ENCODE measurements at regions not wholly inside any gene's neighbourhood (a gene's known extent, or its start where the extent isn't known, plus 50 kb on each side); places are given as distances from the start of the nearest gene placed in this dataset.

DNA sequence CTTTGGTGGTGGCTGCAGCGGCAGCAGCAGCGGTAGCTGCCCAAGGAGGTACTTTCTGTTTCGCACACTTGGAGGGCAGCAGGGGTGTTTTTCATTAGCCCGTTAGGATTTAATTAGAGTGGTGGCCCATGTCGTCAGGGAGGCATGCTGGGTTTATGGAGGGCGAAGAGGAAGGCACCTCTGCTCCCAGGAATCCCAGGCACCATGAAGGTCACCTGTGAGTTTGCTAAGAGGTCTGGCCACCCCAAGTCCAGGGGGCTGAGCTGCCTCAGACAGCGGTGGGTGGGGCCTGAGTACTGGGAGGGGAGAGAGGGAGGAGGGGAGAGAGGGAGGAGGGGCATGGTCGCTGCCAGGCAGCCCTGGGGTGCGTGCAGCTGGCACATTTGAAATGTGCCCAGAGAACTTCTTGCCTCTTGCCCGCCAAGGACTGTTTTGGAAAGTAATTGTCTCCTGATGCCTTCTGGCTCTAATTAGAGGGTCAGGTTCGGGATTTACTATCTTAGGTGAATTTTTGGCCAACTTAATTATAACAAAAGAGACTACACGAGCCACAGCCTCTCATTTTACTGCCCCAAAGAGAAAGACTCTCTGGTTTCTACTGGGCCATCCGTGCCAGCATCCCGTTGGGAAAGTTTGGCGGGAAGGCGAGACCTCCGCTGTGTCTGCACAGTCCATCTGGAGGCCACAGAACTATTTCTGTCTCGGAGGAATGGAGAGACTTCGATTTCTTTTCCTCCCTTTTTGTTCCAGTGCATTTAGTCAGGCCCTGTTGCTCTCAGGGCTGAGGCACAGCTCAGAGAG lies 62.0 kb downstream of the GLI2 start:
- Mint-ChIP-seq H3K4me3 (no peak overlapping the region), H3K27ac (peak overlapping the region; percentile 17), H3K9me3 (no peaks in the 10 kb centered on the region), H3K36me3 (ENCODE audit: low read depth) (peaks cover 9% of the 10 kb centered on the region), H3K27me3 (ENCODE audit: insufficient read depth) (peaks cover 1% of the 10 kb centered on the region), H3K4me1 (peaks cover 34% of the 10 kb centered on the region)
- peak; percentile 76 for DNase-seq
- Histone ChIP-seq H3K27ac (ENCODE audit: low read depth, low read length) (peak overlapping the region; percentile 41), H3K4me3 (ENCODE audit: low read length) (no peak overlapping the region), H3K4me1 (ENCODE audit: control insufficient read depth, insufficient read depth, low read length) (no peaks in the 10 kb centered on the region), H3K36me3 (ENCODE audit: control insufficient read depth, insufficient read depth, low read length) (no peaks in the 10 kb centered on the region), H3K9ac (ENCODE audit: extremely low read depth, low read length, poor library complexity, severe bottlenecking) (no peak overlapping the region), H3K9me3 (ENCODE audit: control insufficient read depth, low read length) (no peaks in the 10 kb centered on the region), H3K27me3 (ENCODE audit: control insufficient read depth, insufficient read depth, low read length, poor library complexity, severe bottlenecking) (no peaks in the 10 kb centered on the region)
- WGBS, 2 experiments (ENCODE audit: insufficient coverage in 1 of 2, insufficient read length in 1 of 2), result 88 to 93% methylated on average over 11 to 19 of the region's 19 CpGs
- TF ChIP-seq, protein P1, sequence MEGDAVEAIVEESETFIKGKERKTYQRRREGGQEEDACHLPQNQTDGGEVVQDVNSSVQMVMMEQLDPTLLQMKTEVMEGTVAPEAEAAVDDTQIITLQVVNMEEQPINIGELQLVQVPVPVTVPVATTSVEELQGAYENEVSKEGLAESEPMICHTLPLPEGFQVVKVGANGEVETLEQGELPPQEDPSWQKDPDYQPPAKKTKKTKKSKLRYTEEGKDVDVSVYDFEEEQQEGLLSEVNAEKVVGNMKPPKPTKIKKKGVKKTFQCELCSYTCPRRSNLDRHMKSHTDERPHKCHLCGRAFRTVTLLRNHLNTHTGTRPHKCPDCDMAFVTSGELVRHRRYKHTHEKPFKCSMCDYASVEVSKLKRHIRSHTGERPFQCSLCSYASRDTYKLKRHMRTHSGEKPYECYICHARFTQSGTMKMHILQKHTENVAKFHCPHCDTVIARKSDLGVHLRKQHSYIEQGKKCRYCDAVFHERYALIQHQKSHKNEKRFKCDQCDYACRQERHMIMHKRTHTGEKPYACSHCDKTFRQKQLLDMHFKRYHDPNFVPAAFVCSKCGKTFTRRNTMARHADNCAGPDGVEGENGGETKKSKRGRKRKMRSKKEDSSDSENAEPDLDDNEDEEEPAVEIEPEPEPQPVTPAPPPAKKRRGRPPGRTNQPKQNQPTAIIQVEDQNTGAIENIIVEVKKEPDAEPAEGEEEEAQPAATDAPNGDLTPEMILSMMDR (conservative IDR thresholded peaks at IDR 0.05), result no peak

DNA sequence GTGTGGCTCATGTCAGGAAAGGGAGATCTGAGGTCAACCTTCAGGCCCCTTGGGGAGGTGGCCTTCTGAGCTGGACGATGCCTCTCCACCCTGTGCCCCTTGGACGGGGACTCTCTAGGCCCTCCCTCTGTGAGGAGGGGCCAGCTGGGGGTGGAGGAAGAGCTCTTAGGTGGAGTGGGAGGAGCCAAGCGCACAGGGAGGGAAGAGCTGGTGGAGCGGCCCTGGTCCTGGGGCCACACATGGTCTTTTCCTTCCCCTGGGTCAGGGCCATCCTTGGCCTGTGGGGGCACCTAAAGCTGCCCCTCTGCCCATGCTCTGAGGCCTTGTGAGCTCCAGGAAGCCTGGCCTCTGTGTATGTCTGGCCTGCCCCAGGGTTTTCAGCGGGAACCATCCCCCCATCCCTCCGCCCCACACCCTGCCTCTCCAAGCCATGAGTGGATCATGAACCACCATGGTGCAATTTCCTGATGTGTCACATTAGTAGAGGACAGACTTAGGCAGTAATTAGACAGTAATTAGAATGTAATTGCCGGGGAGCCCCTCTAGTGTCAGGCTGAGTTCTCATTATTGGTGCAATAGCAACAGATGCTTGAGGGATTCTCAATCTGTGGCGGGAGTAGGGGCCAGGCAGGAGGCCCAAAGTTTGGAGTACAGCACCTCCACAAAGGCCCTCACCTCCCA lies 63.0 kb downstream of the GLI2 start:
- peaks cover 31% of the 10 kb centered on the region for H3K4me1 Mint-ChIP-seq
- Histone ChIP-seq H3K9me3 (ENCODE audit: control insufficient read depth, low read length) (no peaks in the 10 kb centered on the region), H3K27ac (ENCODE audit: low read depth, low read length) (no peak overlapping the region), H3K4me1 (ENCODE audit: control insufficient read depth, insufficient read depth, low read length) (no peaks in the 10 kb centered on the region), H3K4me3 (ENCODE audit: low read length) (no peak overlapping the region), H3K27me3 (ENCODE audit: control insufficient read depth, insufficient read depth, low read length, poor library complexity, severe bottlenecking) (no peaks in the 10 kb centered on the region), H3K36me3 (ENCODE audit: control insufficient read depth, insufficient read depth, low read length) (no peaks in the 10 kb centered on the region), H3K9ac (ENCODE audit: extremely low read depth, low read length, poor library complexity, severe bottlenecking) (no peak overlapping the region)
- no peak overlapping the region for H3K4me3 Mint-ChIP-seq
- peaks cover 9% of the 10 kb centered on the region for H3K36me3 Mint-ChIP-seq (ENCODE audit: low read depth)
- DNase-seq, result no peak
- no peaks in the 10 kb centered on the region for H3K9me3 Mint-ChIP-seq
- WGBS, 2 experiments (ENCODE audit: insufficient coverage in 1 of 2, insufficient read length in 1 of 2), result 83 to 89% methylated on average over 5 to 8 of the region's 8 CpGs
- peak overlapping the region; percentile 73 for H3K27ac Mint-ChIP-seq
- H3K27me3 Mint-ChIP-seq (ENCODE audit: insufficient read depth), result no peaks in the 10 kb centered on the region
- TF ChIP-seq, protein P1 (conservative IDR thresholded peaks at IDR 0.05), result no peak

DNA sequence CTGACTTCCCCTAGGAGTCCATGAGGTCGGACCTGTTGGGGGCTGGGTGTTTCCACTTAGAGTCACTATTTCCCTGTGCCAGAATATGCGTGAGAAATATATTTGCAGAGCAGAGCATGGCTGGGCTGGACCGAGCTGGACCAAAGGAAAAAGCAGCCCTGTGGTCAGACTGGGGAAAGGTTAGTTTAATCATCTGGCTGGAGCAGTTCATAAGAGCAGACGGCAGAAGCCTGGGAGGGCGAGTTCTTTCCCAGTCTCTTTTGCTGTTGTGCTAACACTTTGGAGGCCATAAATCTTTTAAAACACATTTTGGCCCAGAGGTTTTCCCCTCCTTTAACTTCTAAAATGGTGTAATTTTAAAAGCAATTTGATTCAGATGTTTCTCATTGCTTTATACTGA lies 66.5 kb downstream of the GLI2 start:
- DNase-seq, result no peak
- no peak overlapping the region for H3K27ac ChIP-seq (ENCODE audit: low read depth, low read length)
- WGBS, 2 experiments (ENCODE audit: insufficient coverage in 1 of 2, insufficient read length in 1 of 2), result 87 to 98% methylated on average over 5 of the region's 5 CpGs
- H3K9ac ChIP-seq (ENCODE audit: extremely low read depth, low read length, poor library complexity, severe bottlenecking), result no peak overlapping the region
- Mint-ChIP-seq H3K4me3 (no peak overlapping the region), H3K36me3 (ENCODE audit: low read depth) (peaks cover 8% of the 10 kb centered on the region), H3K27me3 (ENCODE audit: insufficient read depth) (no peaks in the 10 kb centered on the region), H3K9me3 (no peaks in the 10 kb centered on the region), H3K4me1 (peaks cover 19% of the 10 kb centered on the region), H3K27ac (peak overlapping the region; percentile 16)
- TF ChIP-seq, protein P1 (conservative IDR thresholded peaks at IDR 0.05), result no peak
- no peaks in the 10 kb centered on the region for H3K27me3 ChIP-seq (ENCODE audit: control insufficient read depth, insufficient read depth, low read length, poor library complexity, severe bottlenecking)
- no peaks in the 10 kb centered on the region for H3K36me3 ChIP-seq (ENCODE audit: control insufficient read depth, insufficient read depth, low read length)
- H3K4me1 ChIP-seq (ENCODE audit: control insufficient read depth, insufficient read depth, low read length), result no peaks in the 10 kb centered on the region
- no peaks in the 10 kb centered on the region for H3K9me3 ChIP-seq (ENCODE audit: control insufficient read depth, low read length)
- no peak overlapping the region for H3K4me3 ChIP-seq (ENCODE audit: low read length)
